ENCODE measurements at regions not wholly inside any gene's neighbourhood (a gene's known extent, or its start where the extent isn't known, plus 50 kb on each side); places are given as distances from the start of the nearest gene placed in this dataset.
A peak's percentile ranks its signal among the peaks of the same experiment; 100 is the strongest.

DNA sequence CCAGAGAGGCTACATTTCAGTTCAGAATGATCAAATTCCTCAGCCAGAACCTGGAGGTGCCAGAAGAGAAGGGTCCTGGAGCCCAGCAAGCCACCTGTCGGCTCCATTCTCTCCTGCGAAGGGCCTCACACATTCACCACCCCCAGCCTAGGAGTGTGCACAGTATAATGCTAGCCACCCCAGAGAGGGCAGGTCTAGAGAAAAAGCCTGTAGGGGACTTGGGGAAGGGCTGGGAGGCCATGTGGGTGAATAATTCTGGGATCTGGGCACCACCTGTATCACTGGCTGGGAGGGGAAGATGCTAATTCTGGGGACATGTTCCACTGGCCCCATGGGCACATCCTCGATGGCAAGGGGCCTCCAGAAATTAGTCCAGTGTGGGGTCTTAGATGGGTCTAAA, 127.6 kb upstream of the HNMT start:
- no peaks in the 10 kb centered on the region for H3K4me1 Mint-ChIP-seq (ENCODE audit: low read depth)
- ATAC-seq: no peak
- intact Hi-C loops (cut with micrococcal nuclease): loop anchor here (10.0 kb wide), 2 partner anchors 372 to 1412 kb away; no protein-coding TSS in a partner anchor
- no peak for DNase-seq
- no peaks in the 10 kb centered on the region for H3K36me3 Mint-ChIP-seq (ENCODE audit: low read depth)
- peaks cover 10% of the 10 kb centered on the region for H3K27me3 Mint-ChIP-seq
- ChIA-PET CTCF (interaction anchor here (2.6 kb wide), 1 partner anchor 10 kb away, joined by 9 read pairs; no protein-coding TSS in a partner anchor), POLR2A (no interaction called here)
- TF ChIP-seq, protein P1, sequence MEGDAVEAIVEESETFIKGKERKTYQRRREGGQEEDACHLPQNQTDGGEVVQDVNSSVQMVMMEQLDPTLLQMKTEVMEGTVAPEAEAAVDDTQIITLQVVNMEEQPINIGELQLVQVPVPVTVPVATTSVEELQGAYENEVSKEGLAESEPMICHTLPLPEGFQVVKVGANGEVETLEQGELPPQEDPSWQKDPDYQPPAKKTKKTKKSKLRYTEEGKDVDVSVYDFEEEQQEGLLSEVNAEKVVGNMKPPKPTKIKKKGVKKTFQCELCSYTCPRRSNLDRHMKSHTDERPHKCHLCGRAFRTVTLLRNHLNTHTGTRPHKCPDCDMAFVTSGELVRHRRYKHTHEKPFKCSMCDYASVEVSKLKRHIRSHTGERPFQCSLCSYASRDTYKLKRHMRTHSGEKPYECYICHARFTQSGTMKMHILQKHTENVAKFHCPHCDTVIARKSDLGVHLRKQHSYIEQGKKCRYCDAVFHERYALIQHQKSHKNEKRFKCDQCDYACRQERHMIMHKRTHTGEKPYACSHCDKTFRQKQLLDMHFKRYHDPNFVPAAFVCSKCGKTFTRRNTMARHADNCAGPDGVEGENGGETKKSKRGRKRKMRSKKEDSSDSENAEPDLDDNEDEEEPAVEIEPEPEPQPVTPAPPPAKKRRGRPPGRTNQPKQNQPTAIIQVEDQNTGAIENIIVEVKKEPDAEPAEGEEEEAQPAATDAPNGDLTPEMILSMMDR (IDR thresholded peaks at IDR 0.05): no peak
- H3K4me3 Mint-ChIP-seq: no peak overlapping the region
- no peaks in the 10 kb centered on the region for H3K9me3 Mint-ChIP-seq
- H3K27ac Mint-ChIP-seq: no peak overlapping the region

- DNase-seq: no peak
- TF ChIP-seq, protein P1 (IDR thresholded peaks at IDR 0.05): no peak
- Mint-ChIP-seq H3K27me3 (peaks cover 7% of the 10 kb centered on the region), H3K9me3 (no peaks in the 10 kb centered on the region), H3K4me3 (no peak overlapping the region), H3K4me1 (ENCODE audit: low read depth) (no peaks in the 10 kb centered on the region), H3K36me3 (ENCODE audit: low read depth) (no peaks in the 10 kb centered on the region), H3K27ac (no peak overlapping the region)
- ChIA-PET POLR2A (no interaction called here), CTCF (interaction anchor here (0.6 to 2.6 kb wide), 8 partner anchors 8 to 1033 kb away, joined by 3 to 11 read pairs (median 4); no protein-coding TSS in a partner anchor)
- ATAC-seq: no peak
- intact Hi-C loops (cut with micrococcal nuclease): loop anchor here (10.0 kb wide), 2 partner anchors 373 to 1413 kb away; no protein-coding TSS in a partner anchor
Observed at GRCh38 chr2:137837830-137838229, 126.4 kb upstream of the HNMT start.

DNA sequence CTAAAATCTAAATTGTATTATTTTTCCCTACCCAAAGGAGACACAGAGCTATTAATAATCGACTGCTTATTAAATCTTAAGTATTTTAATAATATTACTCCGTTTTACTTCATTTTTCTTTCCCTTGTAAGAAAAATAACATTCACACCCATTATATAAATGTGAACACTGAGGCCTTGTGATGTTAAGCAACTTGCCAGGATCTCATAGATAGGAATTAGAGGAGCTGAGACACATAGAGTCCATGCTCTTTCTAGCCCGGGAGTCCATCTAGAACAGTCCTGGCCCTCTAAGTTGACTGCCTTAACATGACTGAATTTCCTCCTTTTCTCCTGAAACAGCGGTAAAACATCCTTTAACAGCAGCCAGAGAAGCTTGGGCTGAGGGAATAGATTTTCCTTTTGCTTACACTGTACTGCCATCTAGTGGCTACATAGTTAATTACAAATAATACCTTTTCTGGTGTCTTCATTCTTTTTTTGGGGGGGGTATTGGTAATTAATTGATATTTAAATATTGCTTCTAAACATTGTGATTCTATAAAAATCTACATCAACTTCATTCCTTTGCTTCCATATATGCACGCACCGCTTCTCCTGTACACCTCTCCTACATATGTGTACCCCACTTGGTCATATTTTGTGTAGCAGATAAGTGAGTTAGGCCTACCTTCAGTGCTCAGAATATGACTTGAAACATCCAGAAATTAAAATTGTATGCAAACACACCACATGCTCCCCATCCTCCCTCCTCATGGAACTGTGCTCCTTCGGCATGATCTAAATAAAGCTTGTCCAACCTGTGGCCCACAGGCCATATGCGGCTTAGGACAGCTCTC, 125.8 kb upstream of the HNMT start:
- ChIA-PET CTCF (interaction anchor here (0.6 to 2.6 kb wide), 9 partner anchors 9 to 1413 kb away, joined by 3 to 11 read pairs (median 3); no protein-coding TSS in a partner anchor), POLR2A (interaction anchor here (0.6 kb wide), 1 partner anchor 21 kb away, joined by 3 read pairs; no protein-coding TSS in a partner anchor)
- Mint-ChIP-seq H3K27ac (no peak overlapping the region), H3K27me3 (peaks cover 7% of the 10 kb centered on the region), H3K4me3 (no peak overlapping the region), H3K9me3 (no peaks in the 10 kb centered on the region), H3K36me3 (ENCODE audit: low read depth) (no peaks in the 10 kb centered on the region), H3K4me1 (ENCODE audit: low read depth) (no peaks in the 10 kb centered on the region)
- TF ChIP-seq, protein P1 (IDR thresholded peaks at IDR 0.05): peak; percentile 77
- no peak for DNase-seq
- intact Hi-C loops (cut with micrococcal nuclease): loop anchor here (10.0 kb wide), 2 partner anchors 374 to 1414 kb away; no protein-coding TSS in a partner anchor
- ATAC-seq: no peak

GRCh38 chr2:137842430-137842829, 121.8 kb upstream of the HNMT start:
- DNase-seq (no peak), ATAC-seq (no peak)
- intact Hi-C loops (cut with micrococcal nuclease): no loop called here
- Mint-ChIP-seq H3K4me1 (ENCODE audit: low read depth) (no peaks in the 10 kb centered on the region), H3K9me3 (no peaks in the 10 kb centered on the region), H3K27ac (no peak overlapping the region), H3K4me3 (no peak overlapping the region), H3K27me3 (peaks cover 10% of the 10 kb centered on the region), H3K36me3 (ENCODE audit: low read depth) (no peaks in the 10 kb centered on the region)
- TF ChIP-seq, protein P1 (IDR thresholded peaks at IDR 0.05): no peak
- ChIA-PET POLR2A (no interaction called here), CTCF (no interaction called here)

GRCh38 chr2:137842952-137843351, 121.3 kb upstream of the HNMT start:
- DNase-seq (no peak), ATAC-seq (no peak)
- H3K4me3 Mint-ChIP-seq: no peak overlapping the region
- no peaks in the 10 kb centered on the region for H3K4me1 Mint-ChIP-seq (ENCODE audit: low read depth)
- H3K36me3 Mint-ChIP-seq (ENCODE audit: low read depth): no peaks in the 10 kb centered on the region
- ChIA-PET POLR2A (no interaction called here), CTCF (no interaction called here)
- H3K27ac Mint-ChIP-seq: no peak overlapping the region
- TF ChIP-seq, protein P1 (IDR thresholded peaks at IDR 0.05): no peak
- H3K9me3 Mint-ChIP-seq: no peaks in the 10 kb centered on the region
- intact Hi-C loops (cut with micrococcal nuclease): no loop called here
- H3K27me3 Mint-ChIP-seq: peaks cover 7% of the 10 kb centered on the region

Measured in activated CD8-positive, alpha-beta T cell treated with anti-CD3 and anti-CD28 coated beads for 36 hours (primary cell).